CD4-positive, alpha-beta T cell (primary cell): ENCODE measurements at regions not wholly inside any gene's neighbourhood (a gene's known extent, or its start where the extent isn't known, plus 50 kb on each side); places are given as distances from the start of the nearest gene placed in this dataset.

Source experiments
- ATAC-seq: fragments of 200-7000 bp; cut with Tn5 transposase; one replicate; pipeline ENCODE4 v1.10.0; 2022; ENCODE audit warnings: mild to moderate bottlenecking; ENCODE audit not compliant: poor library complexity
- CTCF ChIA-PET: fragments of 350-600 bp; sonication (Branson Sonifier 250); formaldehyde crosslinking; loops from one replicate; lab custom pipeline; 2021; ENCODE audit warnings: antibody characterized with exemption, inconsistent platforms; lab: Charles Lee
- POLR2A ChIA-PET: fragments of 350-600 bp; sonication (Branson Sonifier 250); formaldehyde crosslinking; loops from one replicate; lab custom pipeline; 2021; ENCODE audit warnings: antibody characterized with exemption, inconsistent platforms; lab: Charles Lee
- DNase-seq, 14 experiments: peaks; one replicate each; pipeline ENCODE4 v3.0.0-alpha.2; 2013 to 2020; ENCODE audit warnings: mixed read lengths in 2 of 14
- H3K27ac ChIP-seq, 2 donors: one replicate each; pipeline versions ENCODE4 v1.5.1 to v1.7.0; 2013; ENCODE audit warnings: low read length in 2 of 2, low read depth in 1 of 2, mild to moderate bottlenecking in 1 of 2
- H3K27me3 ChIP-seq, 2 experiments: 1 replicate in 1 of 2; 2 replicates in 1 of 2; pipeline versions ENCODE4 v1.6.1 to v1.7.0; 2013; ENCODE audit warnings: low read length in 2 of 2, control low read depth in 1 of 2, mild to moderate bottlenecking in 1 of 2, moderate library complexity in 1 of 2; ENCODE audit not compliant: insufficient read depth in 2 of 2, control insufficient read depth in 1 of 2
- H3K36me3 ChIP-seq: one replicate; pipeline ENCODE4 v1.6.1; 2013; ENCODE audit warnings: low read length, control low read depth; ENCODE audit not compliant: insufficient read depth
- H3K4me1 ChIP-seq: one replicate; pipeline ENCODE4 v1.6.1; 2013; ENCODE audit warnings: low read length, control low read depth; ENCODE audit not compliant: insufficient read depth
- H3K4me3 ChIP-seq: one replicate; pipeline ENCODE4 v1.5.1; 2013; ENCODE audit warnings: mild to moderate bottlenecking, low read length, moderate library complexity
- H3K9me3 ChIP-seq, 2 experiments: 1 replicate in 1 of 2; 2 replicates in 1 of 2; pipeline versions ENCODE4 v1.6.1 to v1.7.0; 2013; ENCODE audit warnings: low read length in 2 of 2, mild to moderate bottlenecking in 2 of 2, control low read depth in 1 of 2, moderate library complexity in 1 of 2; ENCODE audit not compliant: control insufficient read depth in 1 of 2, insufficient read depth in 1 of 2
- H3K27ac Mint-ChIP-seq: one replicate; pipeline ENCODE4 v1.8.0; 2020; ENCODE audit warnings: mixed read lengths
- H3K27me3 Mint-ChIP-seq: one replicate; pipeline ENCODE4 v1.8.0; 2021; ENCODE audit warnings: mixed read lengths
- H3K36me3 Mint-ChIP-seq: one replicate; pipeline ENCODE4 v1.8.0; 2021; ENCODE audit warnings: low read depth, mixed read lengths
- H3K4me1 Mint-ChIP-seq: one replicate; pipeline ENCODE4 v1.8.0; 2021; ENCODE audit warnings: low read depth, mixed read lengths
- H3K4me3 Mint-ChIP-seq: one replicate; pipeline ENCODE4 v1.8.0; 2020; ENCODE audit warnings: mild to moderate bottlenecking, mixed read lengths
- H3K9me3 Mint-ChIP-seq: one replicate; pipeline ENCODE4 v1.8.0; 2020; ENCODE audit warnings: mixed read lengths
- CTCF ChIP-seq: fragments of 200-600 bp; IDR thresholded peaks from one replicate; pipeline ENCODE4 v1.8.0; 2022; ENCODE audit warnings: antibody characterized with exemption, mild to moderate bottlenecking
- intact Hi-C, 2 experiments: fragments of 100-400 bp; cut with DNase I in 1 of 2; cut with micrococcal nuclease in 1 of 2; formaldehyde crosslinking; loops; one replicate each; pipeline versions ENCODE4 v1.15.1 to v1.9.0; 2023 to 2025; cut with DNase I, micrococcal nuclease

GRCh38 chr22:27003297-27003696 is 345.9 kb downstream of the MIAT start:
- intact Hi-C loops: no loop called here
- H3K4me1 Mint-ChIP-seq: no peaks in the 10 kb centered on the region
- ATAC-seq (no peak), DNase-seq (no peak)
- Histone ChIP-seq H3K4me3 (no peak overlapping the region), H3K27ac (no peak overlapping the region), H3K27me3 (peaks cover 0 to 7% of the 10 kb centered on the region in 2 experiments), H3K36me3 (no peaks in the 10 kb centered on the region), H3K9me3 (no peaks in the 10 kb centered on the region), H3K4me1 (no peaks in the 10 kb centered on the region)
- no peak overlapping the region for H3K4me3 Mint-ChIP-seq
- no peak for TF ChIP-seq CTCF
- no peaks in the 10 kb centered on the region for H3K9me3 Mint-ChIP-seq
- ChIA-PET CTCF (no interaction called here), POLR2A (no interaction called here)
- no peaks in the 10 kb centered on the region for H3K27me3 Mint-ChIP-seq
- no peak overlapping the region for H3K27ac Mint-ChIP-seq
- no peaks in the 10 kb centered on the region for H3K36me3 Mint-ChIP-seq

- peaks cover 0 to 7% of the 10 kb centered on the region in 2 experiments for H3K27me3 ChIP-seq
- intact Hi-C loops: no loop called here
- POLR2A ChIA-PET: no interaction called here
- DNase-seq: no peak
- Mint-ChIP-seq H3K4me1 (no peaks in the 10 kb centered on the region), H3K36me3 (no peaks in the 10 kb centered on the region), H3K4me3 (no peak overlapping the region), H3K9me3 (no peaks in the 10 kb centered on the region), H3K27me3 (no peaks in the 10 kb centered on the region), H3K27ac (no peak overlapping the region)
- no peak for ATAC-seq
- CTCF ChIA-PET: no interaction called here
- H3K9me3 ChIP-seq: no peaks in the 10 kb centered on the region
- no peaks in the 10 kb centered on the region for H3K36me3 ChIP-seq
- no peak for TF ChIP-seq CTCF
- H3K27ac ChIP-seq: no peak overlapping the region
- no peaks in the 10 kb centered on the region for H3K4me1 ChIP-seq
- no peak overlapping the region for H3K4me3 ChIP-seq
Observed at GRCh38 chr22:27004434-27004833, 347.0 kb downstream of the MIAT start.

GRCh38 chr22:27008454-27008853 is 351.1 kb downstream of the MIAT start:
- no peak overlapping the region for H3K4me3 Mint-ChIP-seq
- no peak for TF ChIP-seq CTCF

More at GRCh38 chr22:27008454-27008853, 351.1 kb downstream of the MIAT start:
- intact Hi-C loops: no loop called here
- Histone ChIP-seq H3K4me1 (no peaks in the 10 kb centered on the region), H3K27ac (no peak overlapping the region), H3K9me3 (peaks cover 0 to 3% of the 10 kb centered on the region in 2 experiments), H3K27me3 (peaks cover 0 to 10% of the 10 kb centered on the region in 2 experiments), H3K4me3 (no peak overlapping the region), H3K36me3 (no peaks in the 10 kb centered on the region)
- Mint-ChIP-seq H3K36me3 (no peaks in the 10 kb centered on the region), H3K4me1 (no peaks in the 10 kb centered on the region), H3K9me3 (no peaks in the 10 kb centered on the region), H3K27ac (no peak overlapping the region), H3K27me3 (peaks cover 4% of the 10 kb centered on the region)
- POLR2A ChIA-PET: no interaction called here
- ATAC-seq: no peak
- CTCF ChIA-PET: no interaction called here
- DNase-seq: no peak
